ENCODE measurements at regions not wholly inside any gene's neighbourhood (a gene's known extent, or its start where the extent isn't known, plus 50 kb on each side); places are given as distances from the start of the nearest gene placed in this dataset.
"Not testable (repeated sequence)": the region's sequence is repeated elsewhere in the genome, so short reads cannot be mapped to it uniquely, and the experiment has no call there.

DNA sequence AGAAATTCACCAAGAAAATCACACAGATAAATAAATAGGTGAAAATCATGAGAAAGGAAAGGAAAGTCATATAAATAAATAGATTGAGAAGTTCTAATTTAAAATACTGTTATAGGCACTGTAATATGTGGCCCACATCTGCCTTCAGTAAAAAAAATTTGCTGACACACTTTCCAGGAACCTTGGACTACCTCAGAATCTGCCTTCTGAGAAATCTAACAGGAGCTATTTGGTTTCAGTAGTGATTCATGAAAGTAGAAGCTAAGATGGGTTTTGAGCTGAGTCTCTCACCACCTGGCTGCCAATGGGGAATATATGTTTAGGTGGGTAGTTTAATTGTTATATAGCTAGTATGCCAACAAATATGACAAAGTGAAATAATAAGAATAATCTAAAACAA lies 810.0 kb downstream of the RAB28 start:
- DNase-seq: no peak

DNA sequence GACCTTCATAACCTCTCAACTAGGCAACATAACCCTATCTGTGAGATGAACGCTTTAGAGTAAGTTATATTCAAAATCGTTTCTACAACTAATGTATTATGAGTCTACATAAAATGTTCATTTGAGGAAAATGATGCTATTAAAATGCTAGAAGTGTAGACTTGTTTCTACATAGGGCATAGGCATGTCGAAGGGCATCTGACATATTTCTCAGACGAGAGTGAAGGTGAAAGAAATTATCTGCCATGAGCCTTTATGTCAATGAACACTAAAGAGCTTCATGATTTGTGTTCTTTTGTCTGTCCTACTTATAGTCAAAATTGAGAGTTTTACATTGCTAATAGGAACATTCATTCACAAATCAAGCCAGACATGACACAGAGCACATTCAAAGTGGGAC lies 811.8 kb downstream of the RAB28 start:
- no peak for DNase-seq

DNA sequence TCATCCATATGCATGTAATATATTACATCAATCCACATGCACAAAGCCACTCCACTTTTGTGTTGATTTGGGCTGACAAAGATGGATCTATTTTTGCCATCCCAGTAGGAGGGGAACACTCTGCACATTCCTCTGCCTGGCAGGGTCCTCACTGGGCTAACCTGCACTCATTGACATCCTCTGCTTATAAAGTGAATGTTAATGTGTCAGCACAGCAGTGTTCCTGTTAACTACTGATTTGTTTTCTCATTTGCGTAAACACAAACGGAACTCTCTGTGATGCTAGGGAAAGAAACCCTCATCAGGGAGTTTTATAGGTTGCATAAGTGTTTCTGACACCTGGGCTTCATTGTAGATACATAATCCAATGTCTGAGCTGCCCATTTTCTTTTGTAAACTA lies 826.0 kb downstream of the RAB28 start:
- peak; percentile 72 to 87 for DNase-seq

DNA sequence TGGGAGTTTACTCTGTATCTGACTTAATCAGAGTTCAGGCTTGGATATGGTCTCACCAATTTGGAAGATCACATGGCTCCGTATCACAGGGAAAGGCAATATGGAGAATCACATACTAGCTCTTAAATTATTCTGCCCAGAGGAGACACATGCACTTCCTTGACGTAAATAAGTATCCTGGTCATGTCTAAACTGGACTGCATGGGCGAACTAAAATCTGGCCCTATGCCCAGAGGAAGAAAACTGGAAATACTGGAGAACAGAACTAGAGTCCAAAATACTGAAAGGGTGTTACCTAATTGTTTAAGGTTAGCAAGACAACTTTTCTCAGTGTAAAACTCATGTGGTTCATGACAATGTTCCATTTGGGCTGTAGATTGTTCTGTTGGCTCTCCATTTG lies 832.3 kb downstream of the RAB28 start:
- DNase-seq: no peak

DNA sequence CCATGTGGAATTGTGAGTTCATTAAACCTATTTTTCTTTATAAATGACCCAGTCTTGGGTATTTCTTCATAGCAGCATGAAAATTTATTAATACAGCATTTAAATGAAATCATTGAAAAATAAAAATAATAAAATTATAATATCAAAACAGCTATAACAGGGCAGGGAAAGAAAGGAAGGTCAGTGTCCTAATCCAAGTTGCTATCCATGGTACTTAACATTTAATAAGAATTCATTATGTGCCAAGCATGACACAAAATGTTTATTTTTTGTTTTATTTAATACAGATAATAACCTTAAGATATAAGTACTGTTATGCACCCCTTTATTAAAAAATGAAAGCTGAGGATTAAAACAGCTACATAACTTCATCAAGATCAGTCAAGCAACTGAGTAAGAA lies 838.4 kb downstream of the RAB28 start:
- DNase-seq: no peak

DNA sequence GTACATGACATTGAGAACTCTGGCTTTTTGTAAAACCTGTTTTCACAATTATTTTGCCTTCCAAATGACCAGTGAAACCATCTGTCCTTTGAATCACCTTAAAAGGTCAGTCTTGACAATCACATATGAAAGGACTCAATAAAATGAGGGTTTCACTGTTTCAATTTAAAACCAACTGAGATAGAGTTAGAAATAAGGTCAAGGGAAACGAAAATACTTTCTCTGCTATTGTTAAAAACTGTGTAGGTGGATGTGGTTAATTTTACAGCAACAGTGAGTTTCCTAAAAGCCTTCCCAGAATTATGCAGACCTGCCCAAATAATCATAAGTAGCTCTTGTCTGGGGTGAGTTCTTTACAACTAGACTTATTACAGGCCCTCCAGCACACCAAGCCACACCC lies 839.9 kb downstream of the RAB28 start:
- DNase-seq: no peak

DNA sequence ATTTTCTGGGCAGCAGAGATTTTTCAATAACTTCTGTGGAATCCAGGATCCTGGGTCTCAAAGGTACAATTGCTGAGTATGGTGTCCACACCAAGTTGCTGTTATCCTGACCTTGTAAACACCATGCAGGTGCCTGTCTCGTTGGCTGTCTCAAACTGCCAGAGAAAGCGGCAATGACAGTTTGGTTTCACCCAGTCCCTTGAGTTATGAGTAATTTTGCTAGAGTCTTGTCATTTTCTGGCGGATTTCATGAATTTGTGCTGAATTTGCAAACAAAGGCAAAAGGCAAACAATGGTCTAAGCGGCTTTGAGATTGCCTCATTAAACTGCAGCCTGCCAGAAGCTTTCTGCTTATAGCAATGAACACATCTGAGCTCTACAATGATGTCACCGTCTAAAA lies 847.9 kb downstream of the RAB28 start:
- DNase-seq: no peak

DNA sequence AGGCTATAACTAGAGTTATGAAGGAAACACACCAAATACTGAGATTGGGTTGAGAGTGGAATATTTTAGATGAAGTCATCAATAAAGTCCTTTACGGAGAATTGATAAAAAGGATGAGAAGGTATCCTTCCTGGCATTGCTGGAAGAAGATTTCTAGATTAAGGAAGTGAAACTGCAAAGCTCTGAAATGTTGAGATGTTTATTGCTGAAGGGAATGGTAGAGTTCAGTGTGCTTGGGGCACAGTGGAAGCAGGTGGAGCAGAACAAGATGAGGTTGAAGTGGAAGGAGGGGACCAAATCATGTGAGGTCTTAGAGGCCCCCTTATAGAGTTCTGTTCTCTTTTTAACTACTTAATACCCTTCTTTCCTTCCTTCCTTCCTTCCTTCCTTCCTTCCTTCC lies 848.5 kb downstream of the RAB28 start:
- no peak for DNase-seq

DNA sequence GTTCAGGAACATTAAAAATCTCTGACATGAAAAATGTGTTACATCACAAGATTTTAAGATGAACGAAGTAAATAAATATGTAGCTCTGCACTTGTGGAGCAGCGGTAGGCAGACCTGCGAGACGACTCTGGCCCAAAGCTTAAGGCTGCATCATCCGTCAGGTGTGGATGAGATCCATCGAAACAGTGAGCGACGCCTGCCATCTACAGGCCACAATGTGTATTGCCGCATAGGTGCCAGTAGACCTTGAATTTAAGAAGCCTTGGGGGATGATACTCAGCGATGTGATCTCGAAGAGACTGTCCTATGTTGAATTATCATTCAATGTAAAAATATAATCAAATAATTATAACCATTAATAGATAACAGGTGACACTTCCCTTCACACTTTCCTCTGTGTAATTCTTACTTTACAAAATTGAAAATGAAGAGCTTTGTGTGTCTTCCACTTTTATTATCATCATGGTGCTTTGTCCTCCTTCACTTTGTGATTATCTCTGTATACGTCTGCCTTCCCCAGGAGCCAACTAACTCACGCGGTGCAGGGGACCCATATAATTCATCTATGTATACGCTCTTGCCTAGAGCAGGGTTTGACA lies 851.0 kb downstream of the RAB28 start:
- DNase-seq: peak; percentile 49 to 91

DNA sequence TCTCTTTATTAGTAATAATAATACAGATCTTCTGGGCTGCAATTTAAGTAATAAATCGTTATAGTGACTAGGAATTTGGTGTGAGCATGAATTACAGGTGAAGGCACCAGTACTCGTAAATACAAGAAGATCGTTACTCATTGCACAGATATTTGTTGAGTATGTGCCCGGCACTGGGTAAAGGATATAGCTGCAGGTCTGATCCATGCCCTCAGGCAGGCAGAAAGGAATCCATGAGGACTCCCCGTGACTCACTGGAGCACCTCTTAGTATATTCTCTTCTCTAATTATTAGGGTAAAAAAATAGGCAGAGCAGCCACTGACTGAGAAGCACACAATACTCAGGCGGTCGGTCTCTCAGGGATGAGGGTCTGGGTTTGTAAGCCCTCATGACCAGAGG lies 868.3 kb downstream of the RAB28 start:
- DNase-seq: no peak

DNA sequence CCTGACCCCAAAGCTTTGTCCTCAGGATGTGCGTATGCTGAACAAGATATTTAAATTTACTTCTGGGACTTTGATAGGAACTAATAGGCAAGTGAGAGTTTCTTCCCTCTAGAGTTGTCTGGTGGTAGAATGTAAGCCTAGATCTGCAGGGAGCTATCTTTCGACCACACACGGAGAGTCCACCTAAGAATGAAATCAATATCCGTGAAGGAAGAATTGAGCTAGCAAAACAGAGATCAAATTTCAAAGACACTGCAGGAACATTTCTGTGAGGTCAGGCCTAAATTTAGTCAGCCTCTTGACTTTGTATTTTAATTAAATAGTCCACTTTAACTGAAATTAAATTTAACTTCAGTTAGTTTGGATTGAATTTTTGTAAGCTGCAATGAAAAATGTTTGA lies 871.3 kb downstream of the RAB28 start:
- DNase-seq: no peak

DNA sequence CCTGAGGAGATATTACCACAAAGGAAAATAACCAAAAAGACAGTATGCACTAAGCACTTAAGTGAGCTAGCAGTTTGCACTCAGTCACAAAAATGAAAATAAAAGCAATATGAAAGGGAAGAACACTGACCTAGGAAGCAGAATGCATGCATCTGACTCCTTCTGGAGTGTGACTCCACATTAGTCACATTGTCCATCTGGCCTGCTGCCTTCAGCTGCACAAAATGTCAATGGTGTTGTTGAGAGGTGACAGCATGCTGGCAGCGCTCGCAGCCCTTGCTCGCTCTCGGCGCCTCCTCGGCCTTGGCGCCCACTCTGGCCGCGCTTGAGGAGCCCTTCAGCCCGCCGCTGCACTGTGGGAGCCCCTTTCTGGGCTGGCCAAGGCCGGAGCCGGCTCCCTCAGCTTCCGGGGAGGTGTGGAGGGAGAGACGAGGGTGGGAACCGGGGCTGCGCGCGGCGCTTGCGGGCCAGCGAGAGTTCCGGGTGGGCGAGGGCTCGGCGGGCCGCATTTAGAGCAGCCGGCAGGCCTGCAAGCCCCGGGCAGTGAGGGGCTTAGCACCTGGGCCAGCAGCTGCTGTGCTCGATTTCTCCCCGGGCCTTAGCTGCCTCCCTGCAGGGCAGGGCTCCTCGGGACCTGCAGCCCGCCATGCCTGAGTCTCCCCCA lies 874.8 kb downstream of the RAB28 start:
- not testable (repeated sequence) for DNase-seq

DNA sequence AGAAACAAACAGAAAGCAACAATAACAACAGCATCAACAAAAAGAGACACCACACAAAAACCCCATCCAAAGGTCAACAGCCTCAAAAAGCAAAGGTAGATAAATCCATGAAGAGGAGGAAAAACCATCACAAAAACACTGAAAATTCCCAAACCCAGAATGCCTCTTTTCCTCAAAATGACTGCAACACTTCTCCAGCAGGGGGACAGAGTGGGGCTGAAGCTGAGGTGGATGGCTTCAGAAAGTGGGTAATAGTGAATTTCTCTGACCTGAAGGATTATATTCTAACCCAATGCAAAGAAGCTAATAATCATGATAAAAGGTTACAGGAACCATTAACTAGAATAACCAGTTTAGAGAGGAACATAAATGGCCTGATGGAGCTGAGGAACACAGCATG lies 888.2 kb downstream of the RAB28 start:
- DNase-seq: no peak

DNA sequence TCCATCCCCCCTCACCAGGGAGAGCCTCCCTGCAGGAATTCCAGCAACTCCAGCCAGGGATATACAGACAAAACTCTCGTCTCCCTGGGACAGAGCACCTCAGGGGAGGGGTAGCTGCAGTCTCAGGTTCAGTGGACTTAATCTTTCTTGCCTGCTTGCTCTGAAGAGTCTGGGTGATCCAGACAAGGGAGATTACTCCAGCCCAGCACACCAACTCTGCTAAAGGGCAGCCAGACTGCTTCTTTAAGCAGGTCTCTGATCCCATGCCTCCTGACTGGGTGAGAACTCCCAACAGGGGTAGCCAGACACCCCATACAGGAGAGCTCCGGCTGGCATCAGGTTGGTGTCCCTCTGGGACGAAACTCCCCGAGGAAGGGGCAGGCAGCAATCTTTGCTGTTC lies 888.7 kb downstream of the RAB28 start:
- DNase-seq: no peak

DNA sequence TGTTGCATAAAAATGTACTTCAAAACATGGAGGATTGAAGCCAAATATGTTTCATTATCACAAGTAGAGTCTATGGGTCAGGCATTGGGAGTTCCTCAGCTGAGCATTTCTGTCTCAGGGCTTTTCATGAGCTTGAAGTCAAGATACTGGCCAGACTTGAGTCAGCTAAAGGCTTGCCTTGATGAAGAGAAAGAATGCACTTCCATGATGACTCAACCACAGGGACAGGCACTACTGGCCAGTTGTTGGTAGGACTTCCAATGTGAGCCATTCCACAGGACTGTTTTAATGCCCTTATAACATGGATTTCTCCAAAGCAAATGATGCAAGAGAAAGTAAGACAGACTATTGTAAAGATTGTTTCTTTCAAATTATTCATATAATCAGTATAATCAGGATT lies 895.6 kb downstream of the RAB28 start:
- DNase-seq: no peak

DNA sequence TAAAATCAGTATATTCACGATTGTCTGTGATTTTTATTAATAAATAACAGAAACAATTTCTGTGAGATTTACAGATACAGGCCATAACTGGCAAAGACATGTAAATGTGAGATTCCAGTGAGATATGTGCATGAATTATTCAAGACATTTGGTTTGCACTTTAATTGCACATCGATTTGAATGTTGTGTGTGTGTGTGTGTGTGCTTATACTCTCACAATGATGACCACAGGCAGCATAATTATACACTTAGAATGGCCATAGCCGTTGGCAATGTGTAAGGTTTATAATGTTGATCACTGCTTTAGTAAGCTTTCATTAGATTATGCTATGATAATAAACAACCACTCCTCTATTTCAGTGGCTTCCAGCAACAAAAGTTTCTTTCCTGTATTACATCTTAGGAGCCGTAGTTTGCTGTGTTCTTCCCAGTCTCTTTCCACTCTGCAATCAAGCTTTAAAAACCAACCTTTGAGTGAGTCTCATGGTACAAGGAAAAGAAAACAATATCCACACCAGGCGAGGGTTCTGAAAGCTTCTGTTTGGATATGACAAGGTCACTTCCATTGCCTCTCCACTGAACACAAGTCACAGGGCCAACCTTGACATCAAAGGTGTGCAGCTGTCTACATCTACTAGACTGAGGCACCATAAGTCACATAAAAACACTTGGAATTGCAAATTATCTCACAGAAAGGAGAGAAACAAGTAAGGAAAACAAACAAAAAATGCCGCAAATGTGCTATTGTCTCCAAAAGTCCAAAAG lies 897.7 kb downstream of the RAB28 start:
- peak; percentile 69 to 76 for DNase-seq

DNA sequence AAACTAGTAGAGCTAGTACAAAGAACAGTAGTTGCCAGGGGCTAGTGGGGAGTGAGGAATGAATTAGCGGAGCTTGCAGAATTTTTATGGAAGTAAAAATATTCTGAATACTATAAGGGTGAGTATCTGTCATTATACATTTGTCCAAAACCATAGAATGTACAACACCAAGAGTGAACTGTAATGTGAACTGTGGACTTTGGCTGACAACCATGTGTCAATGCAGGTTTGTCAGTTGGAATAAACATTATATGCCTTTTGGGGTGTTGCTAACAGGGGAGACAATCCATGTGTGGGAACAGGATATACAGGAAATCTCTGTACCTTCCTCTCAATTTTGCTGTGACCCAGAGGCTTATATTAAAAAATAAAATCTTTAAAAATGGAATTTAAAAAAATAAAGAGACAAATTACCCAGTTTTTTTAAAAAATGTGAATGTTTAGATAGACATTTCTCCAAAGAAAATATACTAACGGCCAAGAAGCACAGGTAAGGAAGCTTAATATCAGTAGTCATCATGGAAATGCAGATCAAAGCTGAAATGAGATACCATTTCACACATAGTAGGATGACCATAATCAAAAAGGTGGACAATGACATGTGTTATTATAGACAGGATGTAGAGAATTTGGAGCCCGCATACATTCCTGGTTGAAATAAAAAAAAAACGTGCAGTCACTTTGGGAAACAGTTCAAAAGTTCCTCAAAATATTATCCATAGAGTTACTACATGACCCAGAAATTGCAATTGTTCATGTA lies 899.8 kb downstream of the RAB28 start:
- no peak for DNase-seq

DNA sequence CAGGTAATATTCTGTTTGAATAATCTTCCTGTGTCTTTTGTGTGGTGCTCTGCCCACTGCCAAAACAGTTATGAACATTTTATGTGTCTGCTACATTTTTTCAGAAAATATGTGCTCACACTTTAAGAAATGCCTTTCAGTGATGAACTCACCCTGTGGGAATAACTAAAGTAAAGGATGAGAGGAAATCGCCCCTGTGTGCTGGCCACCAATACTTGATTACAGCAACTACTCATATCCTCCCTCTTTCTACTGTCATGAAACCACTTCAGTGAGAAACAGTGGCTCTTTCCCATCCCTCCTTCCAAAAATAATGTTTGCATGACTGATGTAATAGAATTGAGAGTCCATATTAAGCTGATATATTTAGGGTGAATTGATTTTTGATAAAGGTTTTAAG lies 900.9 kb downstream of the RAB28 start:
- DNase-seq: no peak

DNA sequence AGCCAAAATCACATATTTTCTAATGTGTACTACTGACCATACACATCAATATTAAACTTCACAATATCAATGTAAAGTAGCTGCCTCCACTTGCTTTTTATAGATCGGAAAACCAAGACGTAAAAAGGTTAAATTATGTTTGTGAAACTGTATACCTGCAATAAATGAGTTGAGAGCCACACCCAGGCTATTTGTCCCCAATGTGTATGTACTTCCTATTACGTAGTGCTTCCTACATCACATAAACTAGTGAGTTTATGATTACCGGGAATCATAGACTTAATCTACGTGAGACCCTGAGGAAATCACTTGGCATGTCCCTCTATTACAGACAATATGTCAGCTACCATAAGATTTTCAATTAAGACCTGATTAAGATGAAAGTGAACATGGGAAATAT lies 903.4 kb downstream of the RAB28 start:
- no peak for DNase-seq

DNA sequence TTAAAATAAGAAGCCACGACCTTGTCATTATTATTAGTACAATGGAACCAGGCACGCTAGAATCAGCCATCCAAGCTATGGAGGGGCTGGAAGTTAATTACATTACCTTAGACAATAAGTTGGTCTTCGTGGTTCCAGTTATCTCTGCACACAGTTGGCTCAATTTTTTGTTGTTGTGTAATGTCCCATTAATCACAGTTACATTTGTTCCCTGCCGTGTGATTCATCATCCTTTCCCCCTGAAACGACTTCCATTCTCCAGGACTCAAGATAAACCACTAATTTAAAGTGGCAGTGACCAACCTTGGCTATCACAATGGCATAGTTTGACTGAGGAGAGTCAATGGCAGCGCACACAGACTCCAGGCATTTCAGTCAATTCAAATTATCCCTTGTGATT lies 905.0 kb downstream of the RAB28 start:
- no peak for DNase-seq

DNA sequence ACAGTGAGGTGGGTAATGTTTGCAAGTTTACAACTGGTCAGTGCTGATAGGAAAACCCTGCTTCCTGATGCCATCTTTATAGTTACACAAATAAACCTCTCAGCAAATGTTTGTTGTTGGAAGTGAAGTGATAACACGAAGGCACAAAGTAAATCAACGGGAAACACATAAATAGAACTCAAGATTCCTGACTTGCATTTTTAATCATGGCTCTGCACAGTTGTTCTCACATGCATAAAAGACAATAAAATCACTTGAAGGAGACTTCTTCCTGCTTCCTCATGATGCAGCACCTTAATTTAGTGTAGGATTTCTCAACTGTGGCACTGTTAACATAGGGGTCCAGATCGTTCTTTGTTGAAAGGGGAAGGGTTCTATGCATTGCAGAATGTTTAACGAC lies 907.7 kb downstream of the RAB28 start:
- no peak for DNase-seq

DNA sequence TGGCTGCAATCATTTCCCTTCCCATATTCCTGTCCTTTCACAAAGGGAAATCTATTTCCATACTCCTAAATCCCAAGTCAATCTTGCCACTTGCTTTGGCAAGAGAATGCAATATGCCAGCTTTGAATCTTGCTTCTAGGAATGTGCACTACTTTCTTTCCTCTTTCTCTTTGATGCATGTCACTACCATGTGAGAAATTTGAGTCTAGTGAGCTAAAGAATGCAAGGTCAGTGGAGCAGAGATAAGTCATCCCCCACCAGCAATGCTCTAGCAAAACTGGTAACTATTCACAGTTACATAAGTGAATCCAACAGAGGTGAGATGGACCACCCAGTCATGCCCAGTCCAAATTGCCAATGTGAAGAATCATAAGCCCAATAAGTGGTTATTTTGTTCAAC lies 910.4 kb downstream of the RAB28 start:
- no peak for DNase-seq

DNA sequence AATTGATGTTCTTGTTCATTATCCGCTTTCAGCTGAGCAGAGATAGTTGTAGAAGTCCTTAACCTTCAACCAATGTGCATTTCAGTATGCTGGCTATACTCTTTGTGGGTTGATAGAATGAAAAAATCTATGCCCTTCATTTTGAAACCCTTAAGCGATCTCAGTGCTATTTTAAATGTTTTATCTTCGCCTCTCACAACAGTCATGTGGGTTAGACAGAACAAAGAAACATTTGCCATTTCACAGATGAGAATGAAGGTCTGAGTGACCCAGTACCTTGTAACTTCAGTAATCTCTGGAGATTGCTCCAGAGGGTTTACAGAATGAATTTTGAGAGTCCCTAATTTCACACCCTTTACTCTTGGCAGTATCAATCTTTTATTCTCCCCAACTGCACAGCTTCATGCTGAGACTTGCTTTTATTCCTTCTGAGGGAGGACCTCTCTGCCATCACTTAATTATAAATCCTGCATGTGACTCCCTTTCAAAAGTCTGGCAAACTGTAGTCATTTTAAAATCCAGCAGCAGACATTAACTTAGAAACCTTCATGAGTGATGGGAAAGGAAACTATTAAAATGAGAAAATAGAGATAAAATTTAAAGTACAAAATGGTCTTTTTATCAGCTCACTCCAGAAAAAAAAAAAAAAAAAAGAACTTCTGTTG lies 921.5 kb downstream of the RAB28 start:
- DNase-seq: no peak

All from NCI-H526 (cell line).